C4-2B (cell line): ENCODE measurements at regions not wholly inside any gene's neighbourhood (a gene's known extent, or its start where the extent isn't known, plus 50 kb on each side); places are given as distances from the start of the nearest gene placed in this dataset.

Experiments
- H3K27ac ChIP-seq: fragments of 450-650 bp; 2 replicates; pipeline ENCODE4 v1.5.1; 2017
- ZFX ChIP-seq: fragments of 450-650 bp; IDR thresholded peaks from 2 replicates; pipeline ENCODE4 v1.6.1; 2017
- TF ChIP-seq, protein P1 (sequence below): fragments of 450-650 bp; conservative IDR thresholded peaks from 2 replicates; pipeline ENCODE4 v1.5.1; 2017; ENCODE audit warnings: mild to moderate bottlenecking

DNA sequence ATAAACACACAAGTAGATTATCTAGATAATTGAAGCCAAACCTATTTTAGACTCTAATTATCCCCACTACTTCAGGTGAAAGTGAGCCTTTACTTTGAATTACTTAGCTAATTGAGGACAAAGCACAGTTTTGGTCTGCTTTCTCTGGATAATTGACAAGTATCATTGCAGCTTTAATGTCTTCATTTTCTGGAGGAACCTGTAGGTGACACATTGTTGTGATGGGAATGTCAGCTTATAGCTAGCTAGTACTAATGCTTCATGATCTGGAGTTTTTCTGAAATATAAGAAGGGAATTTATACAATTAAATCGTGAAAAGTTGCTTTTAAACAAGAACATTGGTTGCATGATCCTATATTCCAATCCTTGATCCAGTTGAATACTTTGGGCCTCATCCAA is 319.3 kb upstream of the CITED2 start:
- H3K27ac ChIP-seq, result no peak overlapping the region
- TF ChIP-seq, protein P1, sequence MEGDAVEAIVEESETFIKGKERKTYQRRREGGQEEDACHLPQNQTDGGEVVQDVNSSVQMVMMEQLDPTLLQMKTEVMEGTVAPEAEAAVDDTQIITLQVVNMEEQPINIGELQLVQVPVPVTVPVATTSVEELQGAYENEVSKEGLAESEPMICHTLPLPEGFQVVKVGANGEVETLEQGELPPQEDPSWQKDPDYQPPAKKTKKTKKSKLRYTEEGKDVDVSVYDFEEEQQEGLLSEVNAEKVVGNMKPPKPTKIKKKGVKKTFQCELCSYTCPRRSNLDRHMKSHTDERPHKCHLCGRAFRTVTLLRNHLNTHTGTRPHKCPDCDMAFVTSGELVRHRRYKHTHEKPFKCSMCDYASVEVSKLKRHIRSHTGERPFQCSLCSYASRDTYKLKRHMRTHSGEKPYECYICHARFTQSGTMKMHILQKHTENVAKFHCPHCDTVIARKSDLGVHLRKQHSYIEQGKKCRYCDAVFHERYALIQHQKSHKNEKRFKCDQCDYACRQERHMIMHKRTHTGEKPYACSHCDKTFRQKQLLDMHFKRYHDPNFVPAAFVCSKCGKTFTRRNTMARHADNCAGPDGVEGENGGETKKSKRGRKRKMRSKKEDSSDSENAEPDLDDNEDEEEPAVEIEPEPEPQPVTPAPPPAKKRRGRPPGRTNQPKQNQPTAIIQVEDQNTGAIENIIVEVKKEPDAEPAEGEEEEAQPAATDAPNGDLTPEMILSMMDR, result no peak
- no peak for TF ChIP-seq ZFX

DNA sequence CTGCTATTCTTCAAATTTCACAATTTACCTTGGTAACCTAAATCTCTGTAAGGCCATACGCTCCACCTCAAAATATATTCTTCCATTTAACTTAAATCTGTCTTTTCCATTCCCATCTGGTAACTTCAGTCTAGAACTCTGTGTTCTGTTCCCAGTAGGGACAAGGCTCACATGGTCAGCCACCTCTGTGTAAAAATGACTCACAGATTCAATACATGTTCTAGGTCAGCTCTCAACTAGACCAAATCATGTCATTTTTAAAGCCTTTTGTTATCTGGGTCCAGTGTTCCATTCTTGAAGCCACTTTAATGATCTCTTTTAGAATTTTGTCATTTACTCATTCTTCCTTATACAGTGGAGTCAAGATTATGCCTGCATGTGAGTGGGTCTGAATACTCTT is 315.6 kb upstream of the CITED2 start:
- no peak overlapping the region for H3K27ac ChIP-seq
- TF ChIP-seq ZFX, result no peak
- TF ChIP-seq, protein P1, result no peak

DNA sequence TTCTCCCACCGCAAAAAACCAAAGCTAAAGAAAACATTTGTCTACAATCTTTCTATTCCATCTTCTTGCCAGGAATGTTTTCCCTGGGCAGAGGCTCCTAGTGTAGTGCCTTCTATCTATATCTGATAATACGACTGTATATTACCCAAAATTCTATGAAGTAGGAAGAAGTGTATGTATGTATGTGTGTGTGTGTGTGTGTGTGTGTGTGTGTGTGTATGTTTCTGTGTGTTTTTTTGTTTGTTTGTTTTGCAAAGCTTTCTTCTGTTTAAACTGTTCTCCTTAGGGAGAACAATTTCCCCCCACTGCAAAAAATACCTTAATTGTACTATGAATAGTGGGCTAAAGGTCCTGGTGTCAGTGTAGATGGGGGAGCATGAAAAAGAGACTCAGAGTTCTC is 312.6 kb upstream of the CITED2 start:
- H3K27ac ChIP-seq, result no peak overlapping the region
- TF ChIP-seq, protein P1, result no peak
- no peak for TF ChIP-seq ZFX

DNA sequence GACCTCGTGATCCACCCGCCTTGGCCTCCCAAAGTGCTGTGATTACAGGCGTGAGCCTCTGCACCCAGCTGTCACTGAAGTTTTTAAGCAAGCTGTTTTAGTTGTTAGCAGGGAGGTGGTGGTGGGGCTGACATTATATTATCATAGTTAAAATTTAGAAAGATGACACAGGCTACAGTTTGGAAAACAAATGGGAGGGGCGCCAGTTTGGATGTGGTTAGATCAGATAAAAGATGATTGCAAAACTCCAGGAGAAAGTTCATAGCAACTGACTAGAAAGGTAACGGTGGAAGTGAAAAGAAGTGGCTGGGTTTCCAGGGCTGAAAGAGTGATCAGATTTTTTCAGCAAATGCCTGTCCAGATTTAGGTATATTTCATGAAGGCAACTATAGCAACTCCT is 311.9 kb upstream of the CITED2 start:
- no peak overlapping the region for H3K27ac ChIP-seq
- no peak for TF ChIP-seq ZFX
- TF ChIP-seq, protein P1, result no peak

DNA sequence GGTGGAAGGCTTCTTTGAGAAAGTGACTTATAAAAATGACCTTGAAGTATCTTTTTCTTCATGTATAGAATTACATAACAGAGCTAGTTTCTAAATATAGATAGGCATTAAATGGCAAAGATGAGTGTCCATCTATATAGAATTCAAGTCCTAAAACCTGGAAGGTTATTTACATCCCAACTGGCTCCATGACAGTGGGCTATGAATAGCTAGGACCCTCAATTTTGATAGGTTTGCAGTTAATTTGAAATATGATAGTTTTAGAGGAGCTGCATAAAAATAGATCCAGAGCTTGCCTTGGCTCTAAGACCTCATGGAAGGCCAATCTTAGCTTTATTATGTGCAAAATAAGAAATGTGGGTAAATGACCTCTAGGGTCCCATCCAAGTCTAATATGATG is 310.6 kb upstream of the CITED2 start:
- TF ChIP-seq, protein P1, result no peak
- TF ChIP-seq ZFX, result no peak
- no peak overlapping the region for H3K27ac ChIP-seq

DNA sequence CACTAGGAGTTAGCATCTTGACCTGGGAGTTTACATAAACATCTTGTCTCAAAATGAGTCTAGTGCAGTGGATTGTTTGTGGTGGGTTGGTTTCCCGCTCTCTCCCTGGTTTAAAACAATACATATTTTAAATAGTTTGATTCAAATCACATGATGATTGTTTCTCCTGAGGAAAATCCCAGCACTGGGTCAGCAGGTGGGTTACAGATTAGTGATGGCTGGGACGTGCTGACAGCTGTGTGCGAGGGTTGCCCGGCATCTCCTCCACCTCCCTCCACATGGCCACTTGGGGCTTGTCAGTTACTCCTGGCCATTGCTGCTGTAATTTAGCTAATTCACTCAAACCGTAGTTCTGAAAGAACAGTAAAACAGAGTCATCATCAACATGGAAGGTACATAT is 306.4 kb upstream of the CITED2 start:
- TF ChIP-seq, protein P1, result no peak
- TF ChIP-seq ZFX, result no peak
- no peak overlapping the region for H3K27ac ChIP-seq

DNA sequence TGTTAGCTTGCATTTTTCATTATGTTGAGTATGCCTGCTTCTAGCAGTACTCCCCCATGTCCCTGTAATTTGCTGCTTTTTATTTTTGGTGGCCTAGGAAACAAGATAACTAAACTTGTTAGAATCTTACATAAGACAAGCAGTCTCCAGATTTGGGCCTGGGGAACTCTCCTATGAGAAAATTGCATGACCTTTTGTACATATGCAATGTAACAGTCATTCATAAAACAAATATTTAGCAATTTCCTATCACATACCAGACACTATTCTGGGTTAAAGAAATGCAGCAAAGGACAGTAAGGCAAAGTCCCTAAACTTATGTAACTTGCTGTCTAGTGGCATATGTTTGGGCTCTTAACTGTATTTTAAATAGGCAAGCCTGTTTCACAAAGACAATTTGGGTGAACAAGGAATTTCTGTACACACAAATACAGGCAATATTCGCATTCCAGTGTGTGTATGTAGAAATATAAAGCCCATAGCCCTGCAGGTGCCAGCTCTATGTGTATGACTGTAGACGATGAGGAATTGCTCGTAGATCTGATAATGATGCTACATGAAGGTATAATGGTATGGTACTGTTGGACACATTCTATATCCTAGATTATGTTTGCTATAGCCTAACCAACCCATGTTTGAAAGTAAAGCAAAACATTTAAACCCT is 305.2 kb upstream of the CITED2 start:
- TF ChIP-seq, protein P1, result no peak
- TF ChIP-seq ZFX, result no peak
- no peak overlapping the region for H3K27ac ChIP-seq
